C4-2B (cell line): ENCODE measurements at regions not wholly inside any gene's neighbourhood (a gene's known extent, or its start where the extent isn't known, plus 50 kb on each side); places are given as distances from the start of the nearest gene placed in this dataset.
"Not testable (repeated sequence)": the region's sequence is repeated elsewhere in the genome, so short reads cannot be mapped to it uniquely, and the experiment has no call there.

ENCODE experiments used
- H3K27ac ChIP-seq: fragments of 450-650 bp; 2 replicates; pipeline ENCODE4 v1.5.1; 2017
- ZFX ChIP-seq: fragments of 450-650 bp; IDR thresholded peaks from 2 replicates; pipeline ENCODE4 v1.6.1; 2017
- TF ChIP-seq, protein P1 (sequence below): fragments of 450-650 bp; conservative IDR thresholded peaks from 2 replicates; pipeline ENCODE4 v1.5.1; 2017; ENCODE audit warnings: mild to moderate bottlenecking

DNA sequence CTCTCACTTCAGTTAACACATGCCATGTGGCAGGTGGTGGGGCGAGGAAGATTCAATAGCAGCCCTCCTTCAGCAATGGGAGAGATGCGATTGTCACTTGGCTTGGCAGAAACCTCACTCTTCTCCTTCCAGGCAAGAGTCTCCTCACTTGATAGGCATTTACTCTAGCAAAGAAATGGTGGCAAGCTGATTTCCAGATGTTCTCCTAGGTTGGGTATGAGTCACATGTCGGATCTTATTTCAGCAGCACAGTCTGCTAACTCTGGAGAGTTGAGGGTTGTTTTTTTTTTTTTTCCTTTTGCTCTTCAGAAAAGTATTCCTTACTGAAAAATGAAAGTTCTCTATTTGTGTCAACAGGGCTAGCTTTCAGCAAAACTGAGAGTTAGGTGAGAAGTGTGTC is 119.5 kb upstream of the CHRDL1 start:
- no peak overlapping the region for H3K27ac ChIP-seq
- no peak for TF ChIP-seq ZFX
- TF ChIP-seq, protein P1, sequence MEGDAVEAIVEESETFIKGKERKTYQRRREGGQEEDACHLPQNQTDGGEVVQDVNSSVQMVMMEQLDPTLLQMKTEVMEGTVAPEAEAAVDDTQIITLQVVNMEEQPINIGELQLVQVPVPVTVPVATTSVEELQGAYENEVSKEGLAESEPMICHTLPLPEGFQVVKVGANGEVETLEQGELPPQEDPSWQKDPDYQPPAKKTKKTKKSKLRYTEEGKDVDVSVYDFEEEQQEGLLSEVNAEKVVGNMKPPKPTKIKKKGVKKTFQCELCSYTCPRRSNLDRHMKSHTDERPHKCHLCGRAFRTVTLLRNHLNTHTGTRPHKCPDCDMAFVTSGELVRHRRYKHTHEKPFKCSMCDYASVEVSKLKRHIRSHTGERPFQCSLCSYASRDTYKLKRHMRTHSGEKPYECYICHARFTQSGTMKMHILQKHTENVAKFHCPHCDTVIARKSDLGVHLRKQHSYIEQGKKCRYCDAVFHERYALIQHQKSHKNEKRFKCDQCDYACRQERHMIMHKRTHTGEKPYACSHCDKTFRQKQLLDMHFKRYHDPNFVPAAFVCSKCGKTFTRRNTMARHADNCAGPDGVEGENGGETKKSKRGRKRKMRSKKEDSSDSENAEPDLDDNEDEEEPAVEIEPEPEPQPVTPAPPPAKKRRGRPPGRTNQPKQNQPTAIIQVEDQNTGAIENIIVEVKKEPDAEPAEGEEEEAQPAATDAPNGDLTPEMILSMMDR: no peak

DNA sequence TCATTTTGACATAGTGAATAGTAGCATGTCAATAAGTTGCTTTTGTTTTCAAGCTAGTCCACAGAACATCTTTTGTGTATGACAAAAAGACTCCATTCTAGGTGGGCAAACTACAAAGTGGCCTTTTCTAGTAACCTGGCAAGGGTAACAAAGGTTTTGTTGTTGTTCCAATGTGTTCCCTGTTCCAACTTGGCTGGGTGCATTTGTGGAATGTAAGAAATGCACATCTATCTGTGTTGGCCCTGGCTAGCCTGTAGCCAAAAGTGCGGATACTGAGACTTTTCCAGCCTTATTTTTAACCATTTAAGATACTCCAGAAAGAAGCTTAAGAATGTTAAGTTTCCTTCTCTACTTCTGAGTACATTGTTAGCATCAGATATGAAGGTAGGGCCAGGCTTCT is 118.7 kb upstream of the CHRDL1 start:
- TF ChIP-seq ZFX: no peak
- TF ChIP-seq, protein P1: no peak
- H3K27ac ChIP-seq: no peak overlapping the region

DNA sequence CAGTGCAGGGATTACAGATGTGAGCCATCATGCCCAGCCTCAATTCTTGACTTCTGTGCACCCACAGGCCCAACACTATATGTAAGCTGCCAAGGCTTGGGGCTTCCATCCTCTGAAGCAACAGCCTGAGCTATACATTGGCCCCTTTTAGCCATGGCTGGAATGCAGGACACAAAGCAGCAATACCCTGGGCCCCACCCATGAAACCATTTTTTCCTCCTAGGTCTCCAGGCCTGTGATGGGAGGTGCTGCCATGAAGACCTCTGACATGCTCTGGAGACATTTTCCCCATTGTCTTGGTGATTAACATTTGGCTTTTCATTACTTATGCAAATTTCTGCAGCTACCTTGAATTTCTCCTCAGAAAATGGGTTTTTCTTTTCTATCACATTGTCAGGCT is 109.1 kb upstream of the CHRDL1 start:
- not testable (repeated sequence) for H3K27ac ChIP-seq

GRCh38 chrX:110881971-110882370 is 86.4 kb upstream of the CHRDL1 start:
- TF ChIP-seq ZFX: no peak
- TF ChIP-seq, protein P1: no peak
- H3K27ac ChIP-seq: no peak overlapping the region

DNA sequence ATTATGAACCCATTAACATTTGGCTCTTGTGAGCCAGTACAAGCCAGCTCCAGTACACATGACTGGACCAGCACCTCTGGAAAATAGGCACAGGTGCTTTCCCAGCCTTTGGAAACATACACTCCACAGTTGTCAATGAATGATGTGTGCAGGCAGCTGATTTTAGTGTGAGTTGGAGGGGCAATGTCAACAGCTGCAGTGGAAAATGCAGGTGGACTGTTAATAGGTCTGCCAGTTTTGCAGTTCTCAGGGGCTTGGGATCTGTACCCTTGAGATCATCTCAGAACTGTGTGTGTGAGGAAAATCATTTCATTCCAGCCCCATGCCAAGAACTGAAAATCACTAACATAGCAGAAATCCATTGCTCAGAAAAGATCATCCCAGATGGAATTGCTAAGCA is 81.7 kb upstream of the CHRDL1 start:
- no peak for TF ChIP-seq ZFX
- TF ChIP-seq, protein P1: no peak
- no peak overlapping the region for H3K27ac ChIP-seq

DNA sequence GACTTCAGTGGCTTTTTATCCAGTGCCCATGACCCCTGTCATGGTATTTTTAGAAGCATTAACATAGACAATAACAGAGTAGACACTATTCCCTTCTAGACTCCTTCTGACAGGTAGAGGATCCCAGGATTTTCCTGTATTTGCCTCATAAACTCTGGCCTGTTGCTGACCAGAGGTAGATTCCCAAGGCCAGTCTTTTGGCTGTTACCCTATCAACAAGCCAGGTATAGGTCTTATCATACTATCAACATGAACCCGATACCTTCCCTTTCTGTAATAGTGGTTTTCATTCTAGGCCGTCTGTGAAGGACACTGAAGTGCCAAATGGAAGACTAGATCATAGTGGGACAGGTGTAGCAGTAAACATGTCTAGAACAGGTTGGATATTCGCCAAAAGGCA is 76.2 kb upstream of the CHRDL1 start:
- no peak overlapping the region for H3K27ac ChIP-seq
- TF ChIP-seq ZFX: no peak
- TF ChIP-seq, protein P1: no peak

GRCh38 chrX:110866421-110866820 is 70.8 kb upstream of the CHRDL1 start:
- no peak overlapping the region for H3K27ac ChIP-seq
- TF ChIP-seq, protein P1: no peak
- TF ChIP-seq ZFX: no peak

- TF ChIP-seq ZFX: no peak
- TF ChIP-seq, protein P1: no peak
- H3K27ac ChIP-seq: no peak overlapping the region
Observed at GRCh38 chrX:110863883-110864282, 68.3 kb upstream of the CHRDL1 start.
